WERI-Rb-1 (cell line): ENCODE measurements at regions not wholly inside any gene's neighbourhood (a gene's known extent, or its start where the extent isn't known, plus 50 kb on each side); places are given as distances from the start of the nearest gene placed in this dataset.

Experiments
- DNase-seq: peaks from one replicate; pipeline ENCODE4 v3.0.0-alpha.2; 2020
- H3K27ac ChIP-seq: fragments of 250-450 bp; sonication (Bioruptor Pico); 2 replicates; pipeline ENCODE4 v1.5.1; 2020; ENCODE audit warnings: mild to moderate bottlenecking, moderate library complexity
- H3K27me3 ChIP-seq: fragments of 250-450 bp; sonication (Bioruptor Pico); 2 replicates; pipeline ENCODE4 v1.5.1; 2021; ENCODE audit warnings: mild to moderate bottlenecking, low read depth, moderate library complexity; ENCODE audit not compliant: insufficient read depth, severe bottlenecking
- H3K36me3 ChIP-seq: fragments of 250-450 bp; sonication (Bioruptor Pico); 2 replicates; pipeline ENCODE4 v1.5.1; 2020; ENCODE audit warnings: mild to moderate bottlenecking, moderate library complexity
- H3K4me3 ChIP-seq: 2 replicates; pipeline ENCODE4 v1.5.1; 2011; ENCODE audit warnings: low read depth, mild to moderate bottlenecking, control low read depth, low read length
- H3K9me3 ChIP-seq: fragments of 250-450 bp; sonication (Bioruptor Pico); 2 replicates; pipeline ENCODE4 v1.5.1; 2021; ENCODE audit warnings: mild to moderate bottlenecking, moderate library complexity; ENCODE audit not compliant: severe bottlenecking
- CTCF ChIP-seq: IDR thresholded peaks from 2 replicates; pipeline ENCODE4 v1.5.1; 2011; ENCODE audit warnings: low read depth, mild to moderate bottlenecking, control low read depth, inconsistent platforms, low read length

GRCh38 chrX:39904816-39905537 lies 192.8 kb downstream of the BCOR start:
- H3K4me3 ChIP-seq: no peak overlapping the region

GRCh38 chrX:39905538-39905891 lies 192.2 kb downstream of the BCOR start:
- no peak for DNase-seq
- Histone ChIP-seq H3K4me3 (no peak overlapping the region), H3K27me3 (no peaks in the 10 kb centered on the region), H3K9me3 (no peaks in the 10 kb centered on the region), H3K36me3 (no peaks in the 10 kb centered on the region), H3K27ac (no peak overlapping the region)
- TF ChIP-seq CTCF: no peak

More at GRCh38 chrX:39904816-39905537, 192.8 kb downstream of the BCOR start:
- H3K9me3 ChIP-seq: no peaks in the 10 kb centered on the region
- DNase-seq: no peak
- no peaks in the 10 kb centered on the region for H3K36me3 ChIP-seq
- H3K27ac ChIP-seq: no peak overlapping the region
- TF ChIP-seq CTCF: no peak
- no peaks in the 10 kb centered on the region for H3K27me3 ChIP-seq

- no peak overlapping the region for H3K27ac ChIP-seq
- no peak for TF ChIP-seq CTCF
These were observed 191.8 kb downstream of the BCOR start for GRCh38 chrX:39905946-39906345.

GRCh38 chrX:39907964-39908661 lies 189.6 kb downstream of the BCOR start:
- Histone ChIP-seq H3K9me3 (no peaks in the 10 kb centered on the region), H3K36me3 (no peaks in the 10 kb centered on the region), H3K27me3 (no peaks in the 10 kb centered on the region), H3K4me3 (no peak overlapping the region), H3K27ac (no peak overlapping the region)
- TF ChIP-seq CTCF: no peak
- no peak for DNase-seq

More at GRCh38 chrX:39905946-39906345, 191.8 kb downstream of the BCOR start:
- H3K36me3 ChIP-seq: no peaks in the 10 kb centered on the region
- no peak for DNase-seq
- H3K27me3 ChIP-seq: no peaks in the 10 kb centered on the region
- H3K4me3 ChIP-seq: no peak overlapping the region
- no peaks in the 10 kb centered on the region for H3K9me3 ChIP-seq

- no peak for DNase-seq
- Histone ChIP-seq H3K27ac (no peak overlapping the region), H3K9me3 (no peaks in the 10 kb centered on the region), H3K27me3 (no peaks in the 10 kb centered on the region), H3K36me3 (no peaks in the 10 kb centered on the region), H3K4me3 (no peak overlapping the region)
- no peak for TF ChIP-seq CTCF
These were observed 187.8 kb downstream of the BCOR start for GRCh38 chrX:39909996-39910395.
